HepG2 (cell line): ENCODE measurements at regions not wholly inside any gene's neighbourhood (a gene's known extent, or its start where the extent isn't known, plus 50 kb on each side); places are given as distances from the start of the nearest gene placed in this dataset.

Source experiments
- ATAC-seq: fragments of 200-7000 bp; cut with Tn5 transposase; 3 replicates; pipeline ENCODE4 v1.9.1; 2020; ENCODE audit warnings: mild to moderate bottlenecking, moderate library complexity
- BruUV-seq: library from RNA; stranded (reverse); fragments of 400-500 nt; replicated peaks from 2 replicates; lab custom pipeline; 2021; lab: Mats Ljungman, UMichigan
- CTCF ChIA-PET: fragments of 300-600 bp; formaldehyde crosslinking; extraction: SDS; loops from one replicate; lab custom pipeline; 2021; ENCODE audit warnings: low total read pairs, inconsistent platforms, low intra/inter-chr PET ratio; lab: Yijun Ruan, JAX
- POLR2A ChIA-PET: fragments of 350-600 bp; sonication (Branson Sonifier 250); formaldehyde crosslinking; loops from one replicate; lab custom pipeline; 2020; ENCODE audit warnings: antibody characterized with exemption, inconsistent platforms; lab: Yijun Ruan, JAX
- DNase-seq: peaks from one replicate; pipeline ENCODE4 v3.0.0-alpha.2; 2015; ENCODE audit warnings: low spot score
- FAIRE-seq: peaks from 3 replicates; lab custom pipeline; 2011; peaks lifted over from hg19 to GRCh38; lab: Jason Lieb, UNC
- H2AFZ ChIP-seq: one replicate; pipeline ENCODE4 v1.6.1; 2011; ENCODE audit warnings: low read length, inconsistent platforms
- H3K27ac ChIP-seq: fragments of 300-600 bp; 3 replicates; pipeline ENCODE4 v1.8.0; 2011; ENCODE audit warnings: mixed run types, mild to moderate bottlenecking, mixed read lengths, low read length, inconsistent platforms; ENCODE audit not compliant: insufficient read depth; ENCODE audit errors: extremely low read length
- H3K27me3 ChIP-seq, 2 experiments: fragments of 200-600 bp in 1 of 2; 2 replicates in 1 of 2; 3 replicates in 1 of 2; pipeline versions ENCODE4 v1.6.0 to v1.8.0; 2011; ENCODE audit warnings: low read length in 2 of 2, mild to moderate bottlenecking in 2 of 2, moderate library complexity in 2 of 2, inconsistent platforms in 1 of 2; ENCODE audit not compliant: insufficient read depth in 2 of 2, control insufficient read depth in 1 of 2
- H3K36me3 ChIP-seq, 2 experiments: fragments of 200-600 bp in 1 of 2; replicated peaks in 1 of 2; 2 replicates in 1 of 2; 3 replicates in 1 of 2; pipeline versions ENCODE4 v1.5.1 to v1.8.0; 2011; ENCODE audit warnings: low read length in 2 of 2, inconsistent platforms in 1 of 2; ENCODE audit not compliant: insufficient read depth in 2 of 2, control insufficient read depth in 1 of 2
- H3K4me1 ChIP-seq: 2 replicates; pipeline ENCODE4 v1.5.1; 2012; ENCODE audit warnings: low read length, inconsistent platforms; ENCODE audit not compliant: insufficient read depth
- H3K4me2 ChIP-seq: 2 replicates; pipeline ENCODE4 v1.6.0; 2011; ENCODE audit warnings: low read depth, low read length, inconsistent platforms
- H3K4me3 ChIP-seq, 3 experiments: fragments of 200-600 bp in 1 of 3; sonication (generic), shearing (Covaris generic) in 1 of 3; replicated peaks in 1 of 3; 2 replicates each; pipeline ENCODE4 v1.5.1; 2011 to 2016; ENCODE audit warnings: low read length in 3 of 3, inconsistent platforms in 2 of 3, low read depth in 2 of 3, mild to moderate bottlenecking in 2 of 3, control low read depth in 1 of 3, mixed read lengths in 1 of 3; ENCODE audit not compliant: insufficient read depth in 1 of 3
- H3K79me2 ChIP-seq: one replicate; pipeline ENCODE4 v1.6.1; 2011; ENCODE audit warnings: low read length, inconsistent platforms; ENCODE audit not compliant: insufficient read depth
- H3K9ac ChIP-seq: 2 replicates; pipeline ENCODE4 v1.6.0; 2011; ENCODE audit warnings: mild to moderate bottlenecking, low read depth, low read length, inconsistent platforms; ENCODE audit not compliant: insufficient read depth
- H3K9me3 ChIP-seq: 2 replicates; pipeline ENCODE4 v1.5.1; 2012; ENCODE audit warnings: mild to moderate bottlenecking, low read length
- H4K20me1 ChIP-seq: 2 replicates; pipeline ENCODE4 v1.6.0; 2011; ENCODE audit warnings: inconsistent platforms, mild to moderate bottlenecking, low read length, moderate library complexity; ENCODE audit not compliant: insufficient read depth
- ARNT ChIP-seq: fragments of 450-650 bp; IDR thresholded peaks from 2 replicates; pipeline ENCODE4 v1.6.1; 2017
- ELK4 ChIP-seq: sonication (generic); formaldehyde crosslinking; IDR thresholded peaks from 2 replicates; pipeline ENCODE4 v1.9.0; 2021; ENCODE audit warnings: missing genetic modification reagents, borderline replicate concordance
- FIP1L1 ChIP-seq: fragments of 200-400 bp; formaldehyde crosslinking; IDR thresholded peaks from 2 replicates; pipeline ENCODE4 v1.6.1; 2018; ENCODE audit warnings: low read depth, mild to moderate bottlenecking, low read length, moderate library complexity, borderline replicate concordance; ENCODE audit not compliant: insufficient read depth
- GTF2F1 ChIP-seq: fragments of 150-350 bp; IDR thresholded peaks from 2 replicates; pipeline ENCODE4 v1.6.1; 2014; ENCODE audit warnings: low read length
- HIVEP1 ChIP-seq: sonication (generic); formaldehyde crosslinking; IDR thresholded peaks from 2 replicates; pipeline ENCODE4 v1.4.0; 2020; ENCODE audit warnings: mild to moderate bottlenecking, missing genetic modification reagents
- MAZ ChIP-seq, 2 experiments: sonication (generic) in 1 of 2; formaldehyde crosslinking in 1 of 2; IDR thresholded peaks; 2 replicates each; pipeline versions ENCODE4 v1.5.0 to v1.6.1; 2012 to 2020; ENCODE audit warnings: low read depth in 2 of 2, mild to moderate bottlenecking in 2 of 2, borderline replicate concordance in 1 of 2, improper control_type of control experiment in 1 of 2, low read length in 1 of 2, missing genetic modification reagents in 1 of 2, moderate library complexity in 1 of 2
- MXI1 ChIP-seq: IDR thresholded peaks from 3 replicates; pipeline ENCODE4 v1.6.1; 2012; ENCODE audit warnings: low read depth, low read length, inconsistent platforms, borderline replicate concordance
- NCOA2 ChIP-seq: sonication (generic); formaldehyde crosslinking; IDR thresholded peaks from 2 replicates; pipeline ENCODE4 v1.8.0; 2022; ENCODE audit warnings: inconsistent platforms
- NFATC3 ChIP-seq: sonication (generic); formaldehyde crosslinking; IDR thresholded peaks from 2 replicates; pipeline ENCODE4 v1.5.1; 2020; ENCODE audit warnings: mild to moderate bottlenecking, missing genetic modification reagents
- PCBP2 ChIP-seq: fragments of 200-400 bp; formaldehyde crosslinking; optimal IDR thresholded peaks from 2 replicates; pipeline ENCODE3; 2018; ENCODE audit warnings: low read length, low read depth; ENCODE audit not compliant: poor library complexity, severe bottlenecking
- RFX1 ChIP-seq: fragments of 450-650 bp; IDR thresholded peaks from 2 replicates; pipeline ENCODE4 v1.6.1; 2017
- STAG1 ChIP-seq: sonication (generic); formaldehyde crosslinking; IDR thresholded peaks from 2 replicates; pipeline ENCODE4 v1.4.0; 2020; ENCODE audit warnings: missing genetic modification reagents
- ZBTB43 ChIP-seq: sonication (generic); formaldehyde crosslinking; conservative IDR thresholded peaks from 2 replicates; pipeline ENCODE4 v1.4.0; 2020; ENCODE audit warnings: missing genetic modification reagents
- ZNF605 ChIP-seq: sonication (generic); formaldehyde crosslinking; IDR thresholded peaks from 2 replicates; pipeline ENCODE4 v1.8.0; 2022; ENCODE audit warnings: mild to moderate bottlenecking, missing genetic modification reagents
- ZNF709 ChIP-seq: sonication (generic); formaldehyde crosslinking; IDR thresholded peaks from 2 replicates; pipeline ENCODE4 v1.5.0; 2020; ENCODE audit warnings: mild to moderate bottlenecking, missing genetic modification reagents
- WGBS: methylation state at CpG from one replicate; pipeline ENCODE4 v1.1.6; 2017; ENCODE audit warnings: low lambda C conversion rate; 5-methylcytosine and 5-hydroxymethylcytosine counted together
- in situ Hi-C: cut with HindIII; loops from 2 replicates; pipeline ENCODE4 v1.10.0; 2017; ENCODE audit warnings: low pct_unique_long_range_greater_than_20kb; ENCODE audit not compliant: extremely low pct_ligation_motif_present
- intact Hi-C: fragments of 100-400 bp; cut with micrococcal nuclease; formaldehyde crosslinking; loops from one replicate; pipeline ENCODE4 v1.10.0; 2022; ENCODE audit not compliant: unreplicated experiment
- TF ChIP-seq, protein P1 (sequence below): sonication (generic); formaldehyde crosslinking; IDR thresholded peaks from 2 replicates; pipeline ENCODE4 v1.9.0; 2022; ENCODE audit warnings: missing genetic modification reagents, mild to moderate bottlenecking, borderline replicate concordance

GRCh38 chr9:71384343-71384742 lies 262.9 kb upstream of the TRPM3 start:
- no peak for ATAC-seq
- Histone ChIP-seq H4K20me1 (no peaks in the 10 kb centered on the region), H3K79me2 (no peaks in the 10 kb centered on the region), H2AFZ (no peak overlapping the region), H3K9ac (no peak overlapping the region), H3K27ac (no peak overlapping the region), H3K9me3 (no peaks in the 10 kb centered on the region), H3K27me3 (no peaks in the 10 kb centered on the region), H3K4me1 (no peaks in the 10 kb centered on the region), H3K4me3 (no peak overlapping the region)
- in situ Hi-C loops: no loop called here
- 4% methylated on average over 4 of the region's 4 CpGs for WGBS
- BruUV-seq: no TSS peak
- no peak for FAIRE-seq
- TF ChIP-seq ELK4 (CRISPR knock-in tag): no peak
- TF ChIP-seq RFX1: peak; percentile 37; the same call in 1 of the 2 replicates
- TF ChIP-seq, all 625 proteins: peak for 1
- Histone ChIP-seq H3K4me2 (no peak overlapping the region), H3K36me3 (no peaks in the 10 kb centered on the region)
- CTCF ChIA-PET: no interaction called here
- no peak for DNase-seq
- intact Hi-C loops: no loop called here
- POLR2A ChIA-PET: no interaction called here

DNA sequence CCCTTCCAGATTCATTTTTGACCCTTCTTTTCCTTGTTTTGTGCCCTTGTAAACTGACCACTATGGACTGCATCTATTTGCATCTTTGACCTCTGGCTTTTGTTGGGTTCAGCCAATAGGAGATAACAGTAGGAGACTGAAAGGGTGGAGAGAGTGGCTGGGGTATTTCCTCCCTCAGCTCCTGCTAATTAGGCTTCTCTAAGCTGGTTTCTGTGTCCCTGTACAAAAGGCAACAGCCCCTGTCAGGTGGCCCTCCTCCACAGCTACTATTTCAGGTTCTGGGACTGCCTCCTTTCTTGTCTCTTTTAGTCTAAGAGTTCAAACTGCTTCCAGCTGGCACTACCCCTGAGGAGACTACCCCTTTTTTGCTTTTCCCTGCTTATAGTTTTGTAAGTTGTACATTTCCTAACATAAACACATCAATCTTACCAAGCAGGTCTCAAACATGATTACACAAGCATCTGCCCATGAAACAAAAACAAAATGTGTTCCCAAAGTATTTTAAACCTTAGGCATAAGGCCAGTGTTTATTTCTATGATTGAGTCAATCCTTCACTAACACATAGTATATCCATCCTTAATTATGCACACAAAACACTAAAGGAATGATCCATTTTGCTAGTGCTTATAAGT lies 262.0 kb upstream of the TRPM3 start:
- no peak overlapping the region for H3K4me3 ChIP-seq
- H3K4me1 ChIP-seq: no peaks in the 10 kb centered on the region
- ATAC-seq: no peak
- H2AFZ ChIP-seq: no peak overlapping the region
- H3K27ac ChIP-seq: no peak overlapping the region
- ChIA-PET POLR2A (no interaction called here), CTCF (no interaction called here)
- no peaks in the 10 kb centered on the region for H3K36me3 ChIP-seq
- no peaks in the 10 kb centered on the region for H3K27me3 ChIP-seq
- no peak overlapping the region for H3K9ac ChIP-seq
- DNase-seq: no peak
- BruUV-seq: no TSS peak
- H3K79me2 ChIP-seq: no peaks in the 10 kb centered on the region
- H4K20me1 ChIP-seq: no peaks in the 10 kb centered on the region
- H3K9me3 ChIP-seq: no peaks in the 10 kb centered on the region
- no peak for FAIRE-seq
- intact Hi-C loops: no loop called here
- H3K4me2 ChIP-seq: no peak overlapping the region
- in situ Hi-C loops: no loop called here
- TF ChIP-seq NFATC3 (CRISPR knock-in tag) (no peak), ZNF605 (CRISPR knock-in tag) (no peak), ARNT (no peak), MXI1 (no peak), ZNF709 (CRISPR knock-in tag) (no peak), GTF2F1 (no peak), ZBTB43 (CRISPR knock-in tag) (no peak), NCOA2 (no peak), HIVEP1 (no peak), MAZ (IDR thresholded peaks at IDR 0.05; ENCODE audit: borderline replicate concordance, low read depth, low read length) (no peak), MAZ (CRISPR knock-in tag; IDR thresholded peaks at IDR 0.05; ENCODE audit: low read depth) (no peak), STAG1 (CRISPR knock-in tag) (no peak), PCBP2 (no peak), FIP1L1 (no peak)
- TF ChIP-seq, protein P1, sequence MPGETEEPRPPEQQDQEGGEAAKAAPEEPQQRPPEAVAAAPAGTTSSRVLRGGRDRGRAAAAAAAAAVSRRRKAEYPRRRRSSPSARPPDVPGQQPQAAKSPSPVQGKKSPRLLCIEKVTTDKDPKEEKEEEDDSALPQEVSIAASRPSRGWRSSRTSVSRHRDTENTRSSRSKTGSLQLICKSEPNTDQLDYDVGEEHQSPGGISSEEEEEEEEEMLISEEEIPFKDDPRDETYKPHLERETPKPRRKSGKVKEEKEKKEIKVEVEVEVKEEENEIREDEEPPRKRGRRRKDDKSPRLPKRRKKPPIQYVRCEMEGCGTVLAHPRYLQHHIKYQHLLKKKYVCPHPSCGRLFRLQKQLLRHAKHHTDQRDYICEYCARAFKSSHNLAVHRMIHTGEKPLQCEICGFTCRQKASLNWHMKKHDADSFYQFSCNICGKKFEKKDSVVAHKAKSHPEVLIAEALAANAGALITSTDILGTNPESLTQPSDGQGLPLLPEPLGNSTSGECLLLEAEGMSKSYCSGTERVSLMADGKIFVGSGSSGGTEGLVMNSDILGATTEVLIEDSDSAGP: no peak
